Stimulated activated CD8-positive, alpha-beta memory T cell treated with anti-CD3 and anti-CD28 coated beads, Interleukin-15, amount 100 ng/mL, for 24 hours (primary cell): ENCODE measurements at regions not wholly inside any gene's neighbourhood (a gene's known extent, or its start where the extent isn't known, plus 50 kb on each side); places are given as distances from the start of the nearest gene placed in this dataset.

Experiments
- DNase-seq: peaks from one replicate; pipeline ENCODE4 v3.0.0-alpha.2; 2020; ENCODE audit warnings: low read depth

GRCh38 chr14:99064262-99064954, 207.6 kb downstream of the BCL11B start:
- no peak for DNase-seq

DNA sequence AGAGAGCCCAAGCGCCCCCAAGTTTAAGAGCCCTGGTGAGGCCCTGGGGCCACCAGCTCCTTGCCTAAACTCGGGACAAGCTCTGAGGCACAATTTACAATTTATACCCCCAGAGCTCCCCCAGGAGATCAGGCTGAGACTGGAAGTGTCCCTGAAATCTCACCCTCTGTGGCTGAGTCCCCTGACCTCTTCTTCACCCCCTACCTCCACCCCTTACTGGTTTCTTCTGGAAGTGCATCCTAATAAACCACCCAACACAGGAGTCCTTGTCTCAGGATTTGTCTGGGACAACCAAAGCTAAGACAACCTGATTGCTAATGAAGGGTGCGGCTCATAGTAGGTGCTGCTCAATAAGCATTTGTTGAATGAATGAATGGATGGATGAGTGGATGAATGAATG, 206.4 kb downstream of the BCL11B start:
- no peak for DNase-seq

DNA sequence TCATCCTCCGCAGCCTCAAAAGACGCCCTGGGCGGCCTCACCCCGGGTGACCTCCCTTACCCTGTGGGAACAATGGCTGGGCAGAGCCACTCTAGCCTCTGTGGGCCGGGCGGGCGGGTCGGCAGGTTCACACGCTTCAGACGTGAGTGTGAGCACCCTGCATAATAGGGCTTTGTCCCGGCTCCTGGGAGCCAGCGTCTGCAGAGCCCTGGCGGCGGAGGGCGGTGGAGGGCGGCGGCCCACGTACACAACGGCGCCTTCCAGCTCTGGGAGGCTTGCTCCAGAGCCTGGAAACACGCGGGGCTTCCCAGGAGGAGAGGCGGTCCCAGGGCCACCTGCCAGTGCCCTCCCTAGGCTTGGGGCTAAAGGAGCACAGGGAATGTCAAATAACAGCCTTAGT, 205.6 kb downstream of the BCL11B start:
- no peak for DNase-seq

GRCh38 chr14:99067141-99067920, 204.7 kb downstream of the BCL11B start:
- DNase-seq: no peak

- no peak for DNase-seq
These were observed 204.1 kb downstream of the BCL11B start for GRCh38 chr14:99067927-99068326.

DNA sequence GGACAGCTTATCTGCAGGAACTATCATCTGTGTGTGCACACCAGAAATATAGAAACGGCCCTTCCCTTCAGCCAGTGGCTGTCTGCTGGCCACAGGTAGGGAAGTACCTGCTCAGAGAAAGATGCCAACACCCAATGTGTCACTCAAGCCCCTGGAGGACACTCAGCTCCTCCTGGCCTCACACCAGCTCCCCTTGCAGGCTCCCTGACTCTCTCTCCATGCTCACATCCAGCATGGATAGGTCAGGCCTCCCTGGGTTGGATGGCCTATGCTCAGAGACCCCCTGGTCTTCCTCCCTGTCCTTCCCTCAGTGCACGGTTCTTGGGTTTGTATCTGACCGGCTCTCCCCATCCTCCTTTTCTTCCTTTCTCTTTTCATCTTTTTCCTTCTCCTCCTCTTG, 202.1 kb downstream of the BCL11B start:
- no peak for DNase-seq

DNA sequence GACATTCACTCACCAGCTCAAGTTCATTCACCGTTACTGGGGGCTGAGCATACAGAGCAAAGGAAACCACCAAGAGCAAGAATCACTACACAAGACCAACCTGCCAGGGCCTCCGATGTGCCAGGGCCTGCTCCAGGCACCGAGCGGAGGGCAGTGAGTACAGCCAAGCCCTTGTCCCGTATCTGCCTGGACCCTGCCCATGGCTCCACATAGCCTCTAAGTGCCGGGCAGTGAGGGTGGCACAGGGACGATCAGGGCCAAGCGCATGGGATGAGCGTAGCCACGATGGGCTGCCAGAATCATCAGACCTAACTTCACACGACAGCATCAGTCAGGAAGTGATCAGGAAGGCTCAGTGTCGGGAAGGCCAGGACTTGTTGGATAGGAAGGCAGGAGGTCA, 199.6 kb downstream of the BCL11B start:
- no peak for DNase-seq

DNA sequence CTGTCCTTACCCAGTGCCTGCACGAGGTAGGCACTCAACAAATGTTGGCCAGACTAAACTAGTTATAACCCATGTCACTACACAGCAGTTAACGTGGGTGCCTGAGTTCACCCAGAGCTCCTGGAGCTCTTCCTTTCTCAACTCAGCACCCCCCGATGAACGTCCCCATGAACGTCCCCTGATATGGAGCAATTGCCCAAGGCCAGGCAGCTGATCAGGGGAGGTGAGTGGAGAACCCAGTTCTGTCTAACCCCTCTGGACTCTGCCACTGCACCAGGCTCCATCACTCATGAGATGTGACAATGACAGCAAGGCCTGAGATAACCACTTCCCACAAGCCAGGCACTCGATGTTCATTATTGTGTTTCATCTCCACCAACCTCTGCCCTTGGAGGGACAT, 199.0 kb downstream of the BCL11B start:
- DNase-seq: no peak

DNA sequence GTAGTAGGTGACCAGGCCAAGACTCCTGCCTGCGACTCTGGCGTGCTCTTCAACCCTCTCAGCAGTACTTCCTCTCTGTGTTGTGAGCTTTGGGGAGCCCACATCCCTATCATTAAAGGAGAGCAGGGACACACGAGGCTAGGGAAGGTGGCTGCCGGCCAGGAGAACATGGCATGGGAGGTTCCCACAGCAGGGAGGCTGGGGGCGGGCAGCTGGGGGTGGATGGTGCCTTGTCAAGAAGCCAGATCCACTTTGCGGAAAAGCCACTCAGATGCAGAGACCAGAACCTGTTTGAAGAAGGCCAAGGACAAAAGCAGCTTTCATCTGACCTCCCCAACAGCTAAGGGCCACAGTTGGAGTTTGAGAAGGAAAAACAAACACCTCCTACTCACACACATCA, 198.6 kb downstream of the BCL11B start:
- DNase-seq: no peak

DNA sequence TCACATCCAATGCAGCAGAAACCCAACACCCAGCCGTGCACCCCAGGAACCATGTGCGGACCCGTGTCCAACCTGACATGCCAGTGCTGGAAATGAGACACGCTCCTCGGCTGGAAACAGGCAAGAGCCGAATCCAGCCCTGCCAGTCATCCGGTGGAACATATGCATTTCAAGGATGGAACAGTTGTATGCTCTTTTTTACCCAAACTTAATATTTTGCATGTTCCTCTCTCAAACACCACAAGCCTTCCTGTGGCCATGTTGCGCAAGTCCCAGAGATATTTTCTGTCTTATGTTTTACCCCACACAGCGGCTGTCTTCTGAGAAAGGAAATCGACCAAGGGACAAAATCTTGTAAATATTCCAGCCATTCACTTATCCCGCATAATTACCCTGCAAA, 196.9 kb downstream of the BCL11B start:
- DNase-seq: no peak

DNA sequence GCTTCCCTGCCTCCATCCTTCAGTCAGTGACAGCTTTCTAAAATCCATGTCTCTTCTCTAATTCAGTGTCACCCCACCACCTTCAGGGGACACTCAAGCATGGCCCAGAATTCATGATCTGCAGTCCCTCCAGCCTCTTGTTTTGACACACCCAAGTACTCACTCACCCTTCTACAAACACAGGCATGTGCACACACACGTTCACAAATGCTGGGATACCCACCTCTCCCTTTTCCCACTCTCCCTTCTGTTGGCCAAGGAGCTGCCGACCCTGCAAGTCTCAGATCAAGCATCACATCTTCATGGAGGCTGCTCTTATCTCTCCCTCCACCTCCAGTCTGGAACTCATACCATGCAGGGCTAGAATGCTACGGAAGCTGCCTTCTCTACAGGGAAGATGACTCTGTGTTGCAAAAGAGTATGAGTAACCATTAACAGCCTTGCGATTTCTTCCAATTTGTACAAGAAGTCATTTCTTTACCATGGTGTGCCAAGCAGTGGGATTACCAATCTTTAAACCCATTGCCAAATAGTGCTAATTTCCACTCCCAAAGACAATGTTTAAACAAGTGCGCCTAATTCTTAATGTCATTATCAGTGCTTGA, 196.1 kb downstream of the BCL11B start:
- no peak for DNase-seq

- DNase-seq: no peak
These were observed 194.7 kb downstream of the BCL11B start for GRCh38 chr14:99077076-99077843.

GRCh38 chr14:99077844-99078236, 194.2 kb downstream of the BCL11B start:
- no peak for DNase-seq

DNA sequence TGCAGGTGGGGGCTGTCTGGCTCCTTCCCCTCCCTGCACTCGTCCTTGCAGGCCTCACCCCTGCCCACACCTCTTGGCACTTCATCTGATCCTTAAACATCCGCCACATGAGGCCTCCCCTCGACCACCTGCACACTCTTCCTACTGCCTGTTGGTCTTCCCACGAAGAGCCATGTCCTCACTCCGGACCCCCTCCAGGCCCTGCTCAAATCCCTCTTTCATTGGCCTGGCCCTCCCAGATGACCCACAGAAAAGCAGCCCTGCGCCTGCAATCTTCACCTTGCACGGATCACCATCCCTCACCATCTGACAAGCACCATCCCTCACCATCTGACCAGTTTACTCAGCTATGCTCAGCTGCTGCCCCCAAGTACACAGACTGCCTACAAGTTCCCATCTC, 193.6 kb downstream of the BCL11B start:
- DNase-seq: no peak

- DNase-seq: no peak
These were observed 192.8 kb downstream of the BCL11B start for GRCh38 chr14:99079061-99079727.

DNA sequence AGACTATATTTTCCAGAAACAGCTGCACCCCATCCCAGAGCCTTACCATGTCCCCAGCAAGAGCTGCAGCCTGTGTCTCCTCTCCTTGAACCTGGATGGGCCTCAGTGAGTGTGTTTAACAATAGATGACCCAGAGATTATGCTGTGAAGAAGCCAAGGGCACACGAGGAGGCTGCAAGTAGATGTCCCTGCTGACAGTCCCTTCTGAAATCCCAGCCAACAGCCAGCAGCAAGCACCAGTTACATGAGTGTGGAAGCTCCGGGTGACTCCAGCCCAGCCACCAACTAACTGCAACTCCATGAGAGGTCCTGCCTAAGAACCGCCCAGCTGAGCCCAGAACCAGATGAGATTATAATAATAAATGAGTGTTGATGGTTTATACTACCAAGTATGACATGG, 191.7 kb downstream of the BCL11B start:
- DNase-seq: no peak

GRCh38 chr14:99081156-99081765, 190.7 kb downstream of the BCL11B start:
- no peak for DNase-seq

GRCh38 chr14:99081880-99082279, 190.1 kb downstream of the BCL11B start:
- DNase-seq: no peak

DNA sequence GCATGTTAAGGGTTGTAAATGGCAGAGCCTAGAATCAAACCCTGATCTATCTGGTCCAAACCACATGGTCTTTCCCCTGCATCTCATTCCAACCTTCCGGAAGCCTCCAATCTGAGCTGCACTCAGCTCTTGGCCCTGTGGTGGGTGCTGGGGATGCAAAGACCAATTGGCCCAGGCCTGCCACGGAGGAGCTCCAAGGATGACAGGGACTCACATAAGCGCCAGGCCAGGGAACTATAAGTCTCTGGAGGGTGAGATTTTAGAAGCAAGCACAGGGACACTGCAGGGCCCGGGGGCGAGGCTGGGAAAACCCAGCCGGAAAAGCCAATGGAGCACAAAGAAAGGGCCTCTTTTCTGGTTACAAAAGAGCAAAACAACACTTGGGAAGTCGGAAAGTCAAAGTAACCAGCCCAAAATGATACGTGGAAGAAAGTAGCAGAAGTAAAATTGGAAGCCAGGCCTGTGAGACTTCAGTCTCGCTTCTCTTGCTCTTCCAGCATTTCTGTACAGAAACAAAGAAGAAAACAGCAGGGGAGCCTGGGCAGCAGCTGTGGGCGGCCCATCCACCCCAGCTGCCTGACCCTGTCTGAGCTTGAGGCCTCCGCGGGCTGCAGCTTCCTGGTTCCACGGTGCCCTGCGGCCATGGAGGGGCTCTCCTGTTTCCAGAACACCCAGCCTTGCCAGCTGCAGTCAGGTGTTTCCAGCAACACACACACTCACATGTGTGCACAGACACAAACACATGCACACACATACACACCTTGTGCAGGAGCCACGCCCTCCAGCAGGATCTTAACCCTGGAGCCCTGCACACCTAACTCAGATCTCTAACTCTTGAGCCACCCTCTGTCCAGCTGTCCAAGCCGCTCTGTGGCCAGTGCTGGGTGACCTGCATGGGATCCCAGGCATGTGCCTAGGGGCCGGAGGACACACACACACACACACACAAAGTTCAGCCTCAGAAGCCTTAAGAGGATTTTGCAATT, 178.2 kb downstream of the BCL11B start:
- DNase-seq: no peak

GRCh38 chr14:99094901-99095300, 177.1 kb downstream of the BCL11B start:
- DNase-seq: no peak
